Suppressor macrophage treated with lipopolysaccharide for 1 hour (primary cell): ENCODE measurements at regions not wholly inside any gene's neighbourhood (a gene's known extent, or its start where the extent isn't known, plus 50 kb on each side); places are given as distances from the start of the nearest gene placed in this dataset.

Source experiments
- DNase-seq, 3 donors: peaks; one replicate each; pipeline ENCODE4 v3.0.0-alpha.2; 2020 to 2022

- DNase-seq, result peak in 1 of 3 donors; percentile 10
Measured at GRCh38 chr3:160132226-160132625, 93.0 kb upstream of the C3orf80 start.

GRCh38 chr3:160133757-160134156 is 91.5 kb upstream of the C3orf80 start:
- DNase-seq, result peak in 1 of 3 donors; percentile 22

DNA sequence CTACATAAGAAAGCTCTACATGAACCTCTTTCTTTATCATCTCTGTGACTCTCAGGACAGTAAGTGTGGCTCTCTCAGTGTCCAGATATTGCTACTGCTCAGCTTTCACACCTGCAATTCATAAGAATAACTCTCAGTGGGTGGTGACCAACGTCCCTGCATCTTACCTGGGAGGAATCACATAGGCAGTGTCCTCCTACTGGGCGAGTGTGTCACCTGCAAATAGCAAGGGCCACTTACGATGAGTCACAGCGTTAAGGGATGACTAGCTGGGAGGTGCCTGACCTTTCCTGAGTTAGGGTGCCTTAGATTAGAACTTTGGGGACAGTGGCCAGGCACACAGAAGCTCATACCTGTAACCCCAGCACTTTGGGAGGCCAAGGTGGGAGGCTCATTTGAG is 90.8 kb upstream of the C3orf80 start:
- peak in 2 of 3 donors; percentile 17 to 43 for DNase-seq

- DNase-seq, result peak; percentile 79 to 93 (median 89)
Measured at GRCh38 chr3:160134964-160135363, 90.3 kb upstream of the C3orf80 start.

DNA sequence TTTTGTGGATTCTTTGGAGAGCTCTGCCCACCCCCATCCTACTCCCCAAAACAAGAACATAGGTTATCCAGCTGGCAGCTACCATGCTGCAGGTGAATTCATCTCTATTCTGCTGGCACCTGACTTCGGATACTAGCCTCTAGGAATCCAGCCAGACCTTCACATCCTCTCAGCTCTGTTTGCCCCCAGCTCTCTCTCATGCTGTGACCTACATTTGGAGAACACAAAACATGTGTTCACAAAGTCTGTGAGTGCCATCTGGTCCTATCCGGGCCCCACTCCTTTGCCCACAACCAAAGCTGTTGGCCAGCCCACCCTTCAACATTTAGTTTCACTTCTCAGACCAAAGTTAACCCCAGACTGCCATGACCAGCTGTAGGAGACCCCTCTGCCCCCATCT is 89.4 kb upstream of the C3orf80 start:
- DNase-seq, result no peak

DNA sequence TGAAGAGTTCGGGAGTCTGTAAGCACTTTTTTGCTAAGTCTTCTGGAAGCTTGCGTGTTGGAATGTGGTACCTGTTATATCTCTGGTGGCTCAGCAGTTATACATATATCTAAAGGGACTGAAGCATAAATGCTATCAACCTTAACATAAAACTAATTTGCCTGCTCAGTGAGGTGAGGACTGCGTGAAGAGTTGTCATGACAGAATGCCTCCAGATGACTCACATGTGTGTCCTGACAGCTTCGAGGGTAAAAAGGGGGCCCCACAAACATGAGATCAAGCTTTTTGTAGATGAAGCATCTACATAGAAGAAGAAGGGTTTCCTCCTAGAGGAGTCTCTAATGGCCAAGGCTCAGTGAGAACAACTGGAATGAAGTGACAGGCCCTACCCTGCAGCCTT is 88.8 kb upstream of the C3orf80 start:
- no peak for DNase-seq

- no peak for DNase-seq
Measured at GRCh38 chr3:160139291-160139690, 85.9 kb upstream of the C3orf80 start.

GRCh38 chr3:160140756-160141155 is 84.5 kb upstream of the C3orf80 start:
- peak in 1 of 3 donors; percentile 5 for DNase-seq

GRCh38 chr3:160141485-160142185 is 83.6 kb upstream of the C3orf80 start:
- peak in 2 of 3 donors; percentile 36 to 37 for DNase-seq

- DNase-seq, result no peak
Measured at GRCh38 chr3:160143482-160143881, 81.7 kb upstream of the C3orf80 start.

GRCh38 chr3:160150066-160150465 is 75.2 kb upstream of the C3orf80 start:
- no peak for DNase-seq

DNA sequence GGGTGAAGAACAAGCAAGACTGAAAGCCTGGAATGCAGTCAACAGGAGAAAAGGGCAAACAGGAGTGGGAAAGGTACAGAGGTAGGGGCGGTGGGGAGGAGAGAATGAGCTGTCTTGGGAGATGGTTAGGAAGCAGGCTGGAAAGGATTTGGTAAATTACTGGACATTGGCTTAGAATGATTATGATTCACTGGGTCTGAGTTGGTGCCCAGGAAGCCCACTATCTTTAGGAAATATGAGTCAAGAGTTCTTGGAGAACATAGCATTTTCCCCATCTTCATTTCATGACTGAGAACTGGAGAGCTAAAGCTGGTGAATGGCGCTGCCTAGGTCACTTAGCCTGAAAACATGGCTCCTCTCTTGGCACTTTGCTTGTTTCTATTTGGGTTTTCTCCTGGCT is 74.7 kb upstream of the C3orf80 start:
- DNase-seq, result peak in 1 of 3 donors; percentile 23

- DNase-seq, result no peak
Measured at GRCh38 chr3:160152638-160153037, 72.6 kb upstream of the C3orf80 start.

- DNase-seq, result no peak
Measured at GRCh38 chr3:160154033-160154432, 71.2 kb upstream of the C3orf80 start.

GRCh38 chr3:160154596-160154995 is 70.6 kb upstream of the C3orf80 start:
- DNase-seq, result no peak

DNA sequence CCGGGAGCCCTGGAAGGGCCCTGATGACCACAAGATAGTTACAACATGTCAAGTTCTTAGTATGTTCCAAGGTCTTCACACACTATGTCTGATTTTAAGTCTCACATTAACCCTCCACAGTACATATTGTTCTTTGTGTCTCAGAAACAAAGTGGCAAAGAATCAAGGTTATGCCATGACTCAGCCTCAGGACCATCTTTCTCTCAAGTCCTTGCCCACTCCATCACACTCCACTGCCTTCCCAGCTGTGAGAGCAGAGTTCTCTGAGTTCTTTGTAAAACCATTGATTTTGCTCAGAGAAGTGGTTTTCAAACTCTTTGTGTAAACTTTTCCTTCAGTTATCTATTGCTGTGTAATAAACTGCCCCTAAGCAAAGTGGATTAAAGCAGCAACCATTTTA is 67.9 kb upstream of the C3orf80 start:
- no peak for DNase-seq

DNA sequence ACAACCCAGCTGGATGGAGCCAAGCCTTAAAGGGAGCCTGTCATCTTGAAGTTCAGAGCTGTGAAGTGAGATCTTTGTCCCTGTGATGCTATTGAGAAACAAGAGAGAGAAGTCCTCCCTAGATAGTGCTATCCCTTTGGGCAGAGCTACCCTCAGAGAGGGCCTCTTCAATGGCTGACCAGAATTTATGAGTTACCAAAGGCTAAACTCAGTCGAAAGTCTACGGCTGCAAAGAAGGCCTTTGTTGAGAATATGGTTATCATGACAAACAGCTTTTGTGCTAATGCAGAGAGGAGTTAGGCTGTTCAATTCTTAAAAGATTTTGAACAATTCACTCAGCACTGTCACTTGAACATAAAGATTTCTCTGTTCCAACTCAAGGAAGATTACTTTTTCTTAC is 65.9 kb upstream of the C3orf80 start:
- DNase-seq, result no peak

DNA sequence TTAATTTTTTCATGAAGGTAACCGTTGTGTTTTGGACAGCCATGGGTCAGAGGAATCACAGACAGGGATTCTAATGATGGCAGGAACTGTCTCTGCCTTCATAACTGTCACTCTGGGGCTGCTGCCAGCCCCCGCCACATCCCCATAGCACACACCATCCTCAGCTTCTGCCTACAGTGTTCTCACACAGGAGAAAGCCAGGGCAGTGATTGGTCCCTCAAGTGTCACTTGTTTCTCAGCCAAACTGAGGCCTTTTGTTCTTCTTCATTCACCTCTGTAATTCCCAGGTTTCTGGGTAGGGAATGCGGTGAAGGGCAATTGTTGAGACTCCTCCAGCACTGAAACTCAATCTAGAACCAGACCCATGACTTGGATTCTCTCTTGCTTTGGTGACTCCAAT is 65.4 kb upstream of the C3orf80 start:
- DNase-seq, result no peak

DNA sequence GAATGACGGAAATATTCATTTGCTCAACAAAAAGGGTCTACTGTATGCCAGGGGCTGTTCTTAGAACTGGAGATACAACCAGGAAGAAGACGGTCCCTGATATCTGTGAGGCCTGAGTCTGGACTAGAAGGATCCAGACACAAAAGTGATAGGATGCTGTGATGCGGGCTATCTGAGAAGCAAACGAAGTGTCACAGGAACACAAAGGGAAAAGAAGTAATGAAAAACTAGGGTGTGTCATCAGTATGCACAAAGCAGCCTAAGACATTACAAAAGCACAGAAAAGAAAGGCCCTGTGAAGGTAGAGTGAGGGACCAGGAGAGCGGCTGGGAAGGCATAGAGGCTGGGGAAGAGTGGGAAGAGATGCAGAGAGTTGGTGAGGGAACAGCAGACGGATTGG is 63.3 kb upstream of the C3orf80 start:
- no peak for DNase-seq

GRCh38 chr3:160162440-160162839 is 62.8 kb upstream of the C3orf80 start:
- peak in 1 of 3 donors; percentile 16 for DNase-seq

DNA sequence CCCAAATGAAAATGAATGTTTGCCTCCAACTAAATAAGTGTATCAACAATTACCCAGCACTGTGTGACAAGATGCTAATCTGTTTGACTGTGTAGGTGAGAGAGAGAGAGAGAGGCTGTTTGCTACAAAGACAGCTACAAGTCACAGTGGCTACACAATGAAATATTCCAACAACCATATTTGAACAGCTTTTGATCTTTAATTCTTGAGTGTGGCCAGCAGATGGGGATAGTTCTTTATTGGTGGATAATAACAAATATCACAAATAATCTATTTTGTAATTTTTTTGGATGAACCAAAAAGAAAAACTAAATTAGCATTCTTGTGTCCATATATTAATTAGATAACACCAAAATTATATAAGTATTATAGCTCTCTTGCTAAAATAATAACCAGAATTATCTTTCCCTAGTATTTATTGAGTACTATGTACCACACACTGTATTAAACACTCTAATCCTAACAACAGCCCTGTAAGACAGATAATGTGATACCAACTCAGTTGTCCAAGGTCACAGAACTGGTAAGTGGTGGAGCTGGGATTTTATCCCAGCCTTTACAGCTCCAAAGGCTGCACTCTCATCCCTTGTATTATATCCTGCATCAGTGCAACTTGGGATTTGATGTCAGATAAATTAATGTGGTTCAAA is 61.9 kb upstream of the C3orf80 start:
- peak; percentile 50 to 67 (median 52) for DNase-seq

GRCh38 chr3:160168246-160168645 is 57.0 kb upstream of the C3orf80 start:
- DNase-seq, result no peak

GRCh38 chr3:160169139-160169976 is 55.9 kb upstream of the C3orf80 start:
- peak in 1 of 3 donors; percentile 19 for DNase-seq
